ENCODE measurements at regions not wholly inside any gene's neighbourhood (a gene's known extent, or its start where the extent isn't known, plus 50 kb on each side); places are given as distances from the start of the nearest gene placed in this dataset.

DNA sequence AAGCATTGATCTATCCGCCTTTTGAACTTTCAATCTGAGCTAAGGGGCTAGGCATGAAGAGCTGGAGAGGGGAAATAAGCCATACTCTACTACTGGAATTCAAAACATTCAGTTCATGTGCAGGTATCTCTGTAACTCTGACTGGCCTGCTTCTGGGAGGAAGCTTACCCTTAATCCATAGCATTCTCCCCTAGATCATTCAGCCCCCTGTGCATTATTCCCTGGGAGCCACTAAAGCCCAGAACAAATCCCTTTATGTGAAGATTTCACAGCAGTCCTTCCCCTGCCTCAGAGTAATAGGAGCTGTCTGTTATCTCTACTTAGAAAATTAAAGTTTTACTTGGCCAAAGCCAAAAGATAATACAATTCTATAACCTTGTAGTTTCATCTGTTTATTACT is 300.7 kb downstream of the SEC16B start:
- TF ChIP-seq, protein P1, sequence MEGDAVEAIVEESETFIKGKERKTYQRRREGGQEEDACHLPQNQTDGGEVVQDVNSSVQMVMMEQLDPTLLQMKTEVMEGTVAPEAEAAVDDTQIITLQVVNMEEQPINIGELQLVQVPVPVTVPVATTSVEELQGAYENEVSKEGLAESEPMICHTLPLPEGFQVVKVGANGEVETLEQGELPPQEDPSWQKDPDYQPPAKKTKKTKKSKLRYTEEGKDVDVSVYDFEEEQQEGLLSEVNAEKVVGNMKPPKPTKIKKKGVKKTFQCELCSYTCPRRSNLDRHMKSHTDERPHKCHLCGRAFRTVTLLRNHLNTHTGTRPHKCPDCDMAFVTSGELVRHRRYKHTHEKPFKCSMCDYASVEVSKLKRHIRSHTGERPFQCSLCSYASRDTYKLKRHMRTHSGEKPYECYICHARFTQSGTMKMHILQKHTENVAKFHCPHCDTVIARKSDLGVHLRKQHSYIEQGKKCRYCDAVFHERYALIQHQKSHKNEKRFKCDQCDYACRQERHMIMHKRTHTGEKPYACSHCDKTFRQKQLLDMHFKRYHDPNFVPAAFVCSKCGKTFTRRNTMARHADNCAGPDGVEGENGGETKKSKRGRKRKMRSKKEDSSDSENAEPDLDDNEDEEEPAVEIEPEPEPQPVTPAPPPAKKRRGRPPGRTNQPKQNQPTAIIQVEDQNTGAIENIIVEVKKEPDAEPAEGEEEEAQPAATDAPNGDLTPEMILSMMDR (IDR thresholded peaks at IDR 0.05; ENCODE audit: insufficient read depth, low read length, poor library complexity, severe bottlenecking): no peak
- no peak for TF ChIP-seq EZH2phosphoT487 (conservative IDR thresholded peaks at IDR 0.05; ENCODE audit: low read length)

Measured in SU-DHL-6 (cell line).